Esophagus squamous epithelium (tissue), 4 donors: ENCODE measurements at regions not wholly inside any gene's neighbourhood (a gene's known extent, or its start where the extent isn't known, plus 50 kb on each side); places are given as distances from the start of the nearest gene placed in this dataset.

ENCODE experiments used
- CTCF ChIP-seq, 6 experiments: fragments of 450-650 bp in 4 of 6; fragments of 200-600 bp in 2 of 6; sonication (generic) in 2 of 6; IDR thresholded peaks; one replicate each; pipeline ENCODE4 v1.5.1; 2016 to 2019; ENCODE audit warnings: antibody characterized with exemption in 6 of 6, mild to moderate bottlenecking in 4 of 6, moderate library complexity in 4 of 6
- POLR2A ChIP-seq, 4 donors: fragments of 450-650 bp; IDR thresholded peaks; one replicate each; pipeline ENCODE4 v1.6.1; 2017; ENCODE audit warnings: antibody characterized with exemption in 4 of 4, mild to moderate bottlenecking in 4 of 4, moderate library complexity in 3 of 4

GRCh38 chr14:65821224-65821753, 408.8 kb downstream of the FUT8 start:
- TF ChIP-seq POLR2A (IDR thresholded peaks at IDR 0.05): no peak
- no peak for TF ChIP-seq CTCF (IDR thresholded peaks at IDR 0.05)
